Vagina (tissue), 2 donors: ENCODE measurements at regions not wholly inside any gene's neighbourhood (a gene's known extent, or its start where the extent isn't known, plus 50 kb on each side); places are given as distances from the start of the nearest gene placed in this dataset.

Experiments
- DNase-seq, 2 donors: peaks; one replicate each; pipeline ENCODE4 v3.0.0-alpha.2; 2017; ENCODE audit errors: extremely low spot score in 2 of 2
- H3K27ac ChIP-seq: fragments of 200-600 bp; sonication (generic); one replicate; pipeline ENCODE4 v1.5.1; 2019
- H3K27me3 ChIP-seq: fragments of 200-600 bp; sonication (generic); one replicate; pipeline ENCODE4 v1.5.1; 2019
- H3K36me3 ChIP-seq, 2 donors: fragments of 200-600 bp; sonication (generic); one replicate each; pipeline ENCODE4 v1.5.1; 2017 to 2019
- H3K4me1 ChIP-seq: fragments of 200-600 bp; sonication (generic); one replicate; pipeline ENCODE4 v1.5.1; 2019
- H3K4me3 ChIP-seq, 2 donors: fragments of 200-600 bp; sonication (generic); 1 replicate in 1 of 2; 2 replicates in 1 of 2; pipeline ENCODE4 v1.5.1; 2016 to 2019
- H3K9me3 ChIP-seq: fragments of 200-600 bp; sonication (generic); one replicate; pipeline ENCODE4 v1.5.1; 2019
- POLR2A ChIP-seq, 2 donors: fragments of 450-650 bp; IDR thresholded peaks; one replicate each; pipeline ENCODE4 v1.6.1; 2017; ENCODE audit warnings: antibody characterized with exemption in 2 of 2, mild to moderate bottlenecking in 2 of 2, moderate library complexity in 2 of 2
- POLR2AphosphoS5 ChIP-seq, 2 donors: sonication (generic); formaldehyde crosslinking; IDR thresholded peaks; one replicate each; pipeline ENCODE4 v1.9.0; 2017; ENCODE audit warnings: antibody characterized with exemption in 2 of 2, mild to moderate bottlenecking in 2 of 2, low read depth in 1 of 2; ENCODE audit not compliant: insufficient read depth in 1 of 2
- intact Hi-C: fragments of 100-400 bp; cut with DNase I; formaldehyde crosslinking; loops from one replicate; pipeline ENCODE4 v1.15.1; 2023
- TF ChIP-seq, protein P1 (sequence below), 3 experiments: fragments of 450-650 bp in 2 of 3; fragments of 200-600 bp in 1 of 3; sonication (generic) in 1 of 3; IDR thresholded peaks; one replicate each; pipeline ENCODE4 v1.5.1; 2017 to 2019; ENCODE audit warnings: antibody characterized with exemption in 3 of 3, mild to moderate bottlenecking in 2 of 3, moderate library complexity in 2 of 3

DNA sequence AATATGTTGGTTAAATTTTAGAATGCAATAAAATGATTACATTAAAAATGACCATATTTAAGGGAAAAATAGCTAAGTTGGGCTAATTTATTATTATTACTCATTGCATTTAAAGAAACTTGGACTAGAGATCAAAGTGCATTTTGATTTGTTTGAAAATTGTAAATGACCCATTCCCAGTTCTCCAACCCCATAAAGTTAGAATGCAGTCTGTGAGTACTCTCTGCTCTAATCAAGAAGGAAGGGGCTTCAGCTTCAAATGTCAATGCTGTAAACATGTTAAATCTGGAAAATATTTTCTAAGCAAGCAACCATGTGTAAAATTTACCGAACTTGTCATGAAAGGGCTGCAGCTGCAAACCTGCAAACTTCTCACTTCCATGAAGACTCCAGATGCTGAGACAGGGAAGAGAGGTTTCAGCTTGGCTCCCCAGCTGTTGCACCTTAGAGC, 232.7 kb downstream of the TTLL7 start:
- H3K4me3 ChIP-seq = no peak overlapping the region
- H3K27ac ChIP-seq = no peak overlapping the region
- DNase-seq = no peak
- H3K36me3 ChIP-seq = no peaks in the 10 kb centered on the region
- no peaks in the 10 kb centered on the region for H3K9me3 ChIP-seq
- H3K4me1 ChIP-seq = peaks cover 2% of the 10 kb centered on the region
- H3K27me3 ChIP-seq = no peaks in the 10 kb centered on the region
- intact Hi-C loops = no loop called here
- TF ChIP-seq POLR2AphosphoS5 (IDR thresholded peaks at IDR 0.05; ENCODE audit: insufficient read depth in 1 of 2, low read depth in 1 of 2) = no peak
- TF ChIP-seq POLR2A (IDR thresholded peaks at IDR 0.05) = no peak
- TF ChIP-seq, protein P1, sequence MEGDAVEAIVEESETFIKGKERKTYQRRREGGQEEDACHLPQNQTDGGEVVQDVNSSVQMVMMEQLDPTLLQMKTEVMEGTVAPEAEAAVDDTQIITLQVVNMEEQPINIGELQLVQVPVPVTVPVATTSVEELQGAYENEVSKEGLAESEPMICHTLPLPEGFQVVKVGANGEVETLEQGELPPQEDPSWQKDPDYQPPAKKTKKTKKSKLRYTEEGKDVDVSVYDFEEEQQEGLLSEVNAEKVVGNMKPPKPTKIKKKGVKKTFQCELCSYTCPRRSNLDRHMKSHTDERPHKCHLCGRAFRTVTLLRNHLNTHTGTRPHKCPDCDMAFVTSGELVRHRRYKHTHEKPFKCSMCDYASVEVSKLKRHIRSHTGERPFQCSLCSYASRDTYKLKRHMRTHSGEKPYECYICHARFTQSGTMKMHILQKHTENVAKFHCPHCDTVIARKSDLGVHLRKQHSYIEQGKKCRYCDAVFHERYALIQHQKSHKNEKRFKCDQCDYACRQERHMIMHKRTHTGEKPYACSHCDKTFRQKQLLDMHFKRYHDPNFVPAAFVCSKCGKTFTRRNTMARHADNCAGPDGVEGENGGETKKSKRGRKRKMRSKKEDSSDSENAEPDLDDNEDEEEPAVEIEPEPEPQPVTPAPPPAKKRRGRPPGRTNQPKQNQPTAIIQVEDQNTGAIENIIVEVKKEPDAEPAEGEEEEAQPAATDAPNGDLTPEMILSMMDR (IDR thresholded peaks at IDR 0.05) = no peak

DNA sequence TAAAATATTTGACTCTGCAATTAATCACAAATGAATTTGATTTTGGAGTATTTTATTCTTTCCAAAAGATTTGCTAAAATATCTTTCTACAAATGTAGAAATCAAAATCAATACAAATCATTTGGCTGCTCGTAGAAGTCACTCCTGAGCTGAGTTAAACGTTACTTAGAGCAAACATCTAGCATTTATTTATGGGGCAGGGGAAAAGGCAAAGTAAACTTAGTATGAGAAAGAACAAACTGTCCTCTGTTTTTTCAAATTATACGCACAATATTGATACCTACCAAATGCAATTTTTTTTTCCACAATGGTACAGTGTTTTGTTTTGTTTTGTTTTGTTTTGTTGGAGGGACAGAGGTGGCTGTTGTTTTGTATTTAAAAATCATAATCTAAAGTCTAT, 233.8 kb downstream of the TTLL7 start:
- no peak overlapping the region for H3K27ac ChIP-seq
- intact Hi-C loops = no loop called here

DNA sequence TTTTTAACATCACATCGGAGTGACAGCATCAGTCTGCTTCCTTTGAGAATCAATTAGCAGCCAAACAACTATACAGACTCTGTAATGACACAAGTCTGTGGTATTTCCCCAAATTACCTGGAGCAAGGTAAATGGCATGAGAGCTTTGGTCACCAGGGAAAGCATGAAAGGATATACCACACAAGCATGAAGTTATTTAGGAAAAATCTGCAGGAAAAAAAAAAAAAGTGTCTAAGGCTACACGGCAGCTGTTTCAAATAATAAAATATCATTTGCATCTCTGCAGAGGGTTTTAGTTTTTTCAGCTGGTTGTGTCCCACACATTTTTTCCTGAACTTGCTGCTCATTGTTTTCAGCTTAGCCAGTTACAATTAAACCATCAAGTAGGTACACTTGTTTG, 234.7 kb downstream of the TTLL7 start:
- H3K4me3 ChIP-seq = no peak overlapping the region
- H3K27ac ChIP-seq = no peak overlapping the region
- TF ChIP-seq POLR2AphosphoS5 (IDR thresholded peaks at IDR 0.05; ENCODE audit: insufficient read depth in 1 of 2, low read depth in 1 of 2) (no peak), POLR2A (IDR thresholded peaks at IDR 0.05) (no peak)
- TF ChIP-seq, protein P1 (IDR thresholded peaks at IDR 0.05) = no peak
- peaks cover 10% of the 10 kb centered on the region for H3K4me1 ChIP-seq
- no peak for DNase-seq
- no peaks in the 10 kb centered on the region for H3K9me3 ChIP-seq
- H3K36me3 ChIP-seq = no peaks in the 10 kb centered on the region
- intact Hi-C loops = no loop called here
- H3K27me3 ChIP-seq = no peaks in the 10 kb centered on the region

More for the DNA sequence above, 233.8 kb downstream of the TTLL7 start:
- TF ChIP-seq POLR2A (IDR thresholded peaks at IDR 0.05) = no peak
- TF ChIP-seq, protein P1 (IDR thresholded peaks at IDR 0.05) = no peak
- TF ChIP-seq POLR2AphosphoS5 (IDR thresholded peaks at IDR 0.05; ENCODE audit: insufficient read depth in 1 of 2, low read depth in 1 of 2) = no peak
- no peak overlapping the region for H3K4me3 ChIP-seq
- H3K36me3 ChIP-seq = no peaks in the 10 kb centered on the region
- H3K4me1 ChIP-seq = peaks cover 10% of the 10 kb centered on the region
- DNase-seq = no peak
- no peaks in the 10 kb centered on the region for H3K27me3 ChIP-seq
- H3K9me3 ChIP-seq = no peaks in the 10 kb centered on the region

DNA sequence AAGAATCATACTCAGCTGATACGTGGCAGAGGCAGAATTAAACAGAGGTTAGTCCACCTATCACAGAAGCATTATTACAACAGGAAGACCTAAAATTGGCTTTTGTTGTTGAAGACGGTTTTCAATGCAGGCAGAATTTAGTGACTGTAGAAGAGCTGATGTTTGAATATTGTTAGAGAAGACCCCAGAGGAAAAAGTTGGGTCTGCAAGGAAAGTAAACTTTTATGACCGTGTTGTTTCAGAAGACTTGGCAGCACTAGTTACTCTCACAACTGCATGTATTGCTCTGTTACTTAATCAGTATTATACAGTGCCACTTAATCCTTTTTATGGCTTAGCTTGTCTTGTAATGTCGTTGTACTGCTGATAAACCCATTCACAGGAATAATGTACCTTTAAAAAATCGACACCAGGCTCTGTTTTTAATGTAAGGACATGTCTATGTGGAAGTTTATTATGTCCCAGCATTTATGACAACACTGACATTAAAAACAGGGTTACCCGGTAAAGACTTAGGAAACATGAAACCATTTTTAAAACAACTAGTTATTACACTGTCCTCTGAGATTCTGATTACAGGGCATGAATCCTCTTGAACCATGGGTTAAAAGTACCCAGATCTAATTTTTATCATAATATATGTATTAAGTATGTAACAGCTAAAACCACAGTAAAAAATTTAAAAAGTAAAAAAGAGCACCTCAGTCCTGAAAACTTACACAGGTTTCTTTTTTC, 235.4 kb downstream of the TTLL7 start:
- H3K4me3 ChIP-seq = no peak overlapping the region
- H3K9me3 ChIP-seq = no peaks in the 10 kb centered on the region
- TF ChIP-seq, protein P1 (IDR thresholded peaks at IDR 0.05) = no peak
- no peak for TF ChIP-seq POLR2A (IDR thresholded peaks at IDR 0.05)
- H3K36me3 ChIP-seq = no peaks in the 10 kb centered on the region
- peaks cover 10% of the 10 kb centered on the region for H3K4me1 ChIP-seq
- no peak overlapping the region for H3K27ac ChIP-seq
- intact Hi-C loops = no loop called here
- H3K27me3 ChIP-seq = no peaks in the 10 kb centered on the region
- DNase-seq = no peak

DNA sequence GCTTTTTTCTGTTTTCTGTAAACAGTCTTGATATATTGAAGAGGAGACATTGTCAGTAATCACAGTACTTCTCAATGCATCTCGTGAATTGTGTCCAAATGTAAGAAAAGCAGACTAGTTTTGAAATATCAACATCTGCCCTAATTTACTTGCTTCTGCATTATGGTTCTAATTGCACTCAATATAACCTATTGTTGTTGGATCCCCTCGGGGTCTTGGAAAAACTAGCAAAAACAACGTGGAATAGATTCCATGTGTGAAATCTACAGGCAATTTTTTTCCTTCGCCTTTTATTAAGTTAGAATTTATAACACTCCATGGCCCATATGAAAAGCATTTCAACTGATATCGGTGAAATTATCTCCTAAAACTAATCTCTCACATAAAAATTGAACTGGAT, 236.5 kb downstream of the TTLL7 start:
- no peak overlapping the region for H3K4me3 ChIP-seq
- DNase-seq = no peak
- H3K4me1 ChIP-seq = peaks cover 10% of the 10 kb centered on the region
- H3K36me3 ChIP-seq = no peaks in the 10 kb centered on the region
- TF ChIP-seq POLR2AphosphoS5 (IDR thresholded peaks at IDR 0.05; ENCODE audit: insufficient read depth in 1 of 2, low read depth in 1 of 2) (no peak), POLR2A (IDR thresholded peaks at IDR 0.05) (no peak)
- TF ChIP-seq, protein P1 (IDR thresholded peaks at IDR 0.05) = no peak
- intact Hi-C loops = no loop called here
- H3K27ac ChIP-seq = no peak overlapping the region
- H3K9me3 ChIP-seq = no peaks in the 10 kb centered on the region
- H3K27me3 ChIP-seq = no peaks in the 10 kb centered on the region
